PFSK-1 (cell line): ENCODE measurements at regions not wholly inside any gene's neighbourhood (a gene's known extent, or its start where the extent isn't known, plus 50 kb on each side); places are given as distances from the start of the nearest gene placed in this dataset.

Experiments used
- FOXP2 ChIP-seq: optimal IDR thresholded peaks from 2 replicates; pipeline ENCODE3; 2011; ENCODE audit warnings: borderline replicate concordance, control low read depth, inconsistent platforms; ENCODE audit not compliant: insufficient read depth; ENCODE audit errors: extremely low read length, extremely low read depth
- POLR2AphosphoS5 ChIP-seq: IDR thresholded peaks from 2 replicates; pipeline ENCODE4 v1.6.1; 2012; ENCODE audit warnings: low read depth, mild to moderate bottlenecking, control low read depth, low read length, moderate library complexity
- SIN3A ChIP-seq: IDR thresholded peaks from 2 replicates; pipeline ENCODE4 v1.6.1; 2012; ENCODE audit warnings: mild to moderate bottlenecking, low read length, moderate library complexity, borderline replicate concordance; ENCODE audit not compliant: insufficient read depth
- TAF1 ChIP-seq: IDR thresholded peaks from 2 replicates; pipeline ENCODE4 v1.6.1; 2012; ENCODE audit warnings: low read length, control low read depth, borderline replicate concordance; ENCODE audit not compliant: insufficient read depth
- TF ChIP-seq, protein P1 (sequence below), 2 experiments: IDR thresholded peaks; 2 replicates each; pipeline versions ENCODE4 v1.6.1 to v1.8.0; 2011 to 2012; ENCODE audit warnings: low read depth in 2 of 2, low read length in 2 of 2, control low read depth in 1 of 2, inconsistent platforms in 1 of 2, mild to moderate bottlenecking in 1 of 2, moderate library complexity in 1 of 2; ENCODE audit not compliant: insufficient read depth in 1 of 2

DNA sequence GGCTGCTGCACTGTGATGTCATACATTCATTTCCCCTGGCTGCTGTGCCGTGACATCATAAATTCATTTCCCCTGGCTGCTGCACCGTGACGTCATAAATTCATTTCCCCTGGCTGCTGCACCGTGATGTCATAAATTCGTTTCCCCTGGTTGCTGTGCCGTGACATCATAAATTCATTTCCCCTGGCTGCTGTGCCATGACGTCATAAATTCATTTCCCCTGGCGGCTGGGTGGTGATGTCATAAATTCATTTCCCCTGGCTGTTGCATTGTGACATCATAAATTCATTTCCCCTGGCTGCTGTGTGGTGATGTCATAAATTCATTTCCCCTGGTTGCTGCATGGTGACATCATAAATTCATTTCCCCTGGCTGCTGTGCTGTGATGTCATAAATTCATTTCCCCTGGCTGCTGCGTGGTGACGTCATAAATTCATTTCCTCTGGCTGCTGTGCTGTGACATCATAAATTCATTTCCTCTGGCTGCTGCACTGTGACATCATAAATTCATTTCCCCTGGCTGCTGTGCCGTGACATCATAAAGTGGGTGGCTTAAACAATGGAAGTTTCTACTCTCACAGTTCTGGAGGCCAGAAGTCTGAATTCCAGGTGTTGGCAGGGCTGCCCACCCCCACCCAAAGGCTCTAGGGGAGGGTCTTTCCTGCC, 301.1 kb downstream of the SHANK2 start:
- TF ChIP-seq TAF1 (no peak), SIN3A (no peak), FOXP2 (no peak), POLR2AphosphoS5 (no peak)
- TF ChIP-seq, protein P1, sequence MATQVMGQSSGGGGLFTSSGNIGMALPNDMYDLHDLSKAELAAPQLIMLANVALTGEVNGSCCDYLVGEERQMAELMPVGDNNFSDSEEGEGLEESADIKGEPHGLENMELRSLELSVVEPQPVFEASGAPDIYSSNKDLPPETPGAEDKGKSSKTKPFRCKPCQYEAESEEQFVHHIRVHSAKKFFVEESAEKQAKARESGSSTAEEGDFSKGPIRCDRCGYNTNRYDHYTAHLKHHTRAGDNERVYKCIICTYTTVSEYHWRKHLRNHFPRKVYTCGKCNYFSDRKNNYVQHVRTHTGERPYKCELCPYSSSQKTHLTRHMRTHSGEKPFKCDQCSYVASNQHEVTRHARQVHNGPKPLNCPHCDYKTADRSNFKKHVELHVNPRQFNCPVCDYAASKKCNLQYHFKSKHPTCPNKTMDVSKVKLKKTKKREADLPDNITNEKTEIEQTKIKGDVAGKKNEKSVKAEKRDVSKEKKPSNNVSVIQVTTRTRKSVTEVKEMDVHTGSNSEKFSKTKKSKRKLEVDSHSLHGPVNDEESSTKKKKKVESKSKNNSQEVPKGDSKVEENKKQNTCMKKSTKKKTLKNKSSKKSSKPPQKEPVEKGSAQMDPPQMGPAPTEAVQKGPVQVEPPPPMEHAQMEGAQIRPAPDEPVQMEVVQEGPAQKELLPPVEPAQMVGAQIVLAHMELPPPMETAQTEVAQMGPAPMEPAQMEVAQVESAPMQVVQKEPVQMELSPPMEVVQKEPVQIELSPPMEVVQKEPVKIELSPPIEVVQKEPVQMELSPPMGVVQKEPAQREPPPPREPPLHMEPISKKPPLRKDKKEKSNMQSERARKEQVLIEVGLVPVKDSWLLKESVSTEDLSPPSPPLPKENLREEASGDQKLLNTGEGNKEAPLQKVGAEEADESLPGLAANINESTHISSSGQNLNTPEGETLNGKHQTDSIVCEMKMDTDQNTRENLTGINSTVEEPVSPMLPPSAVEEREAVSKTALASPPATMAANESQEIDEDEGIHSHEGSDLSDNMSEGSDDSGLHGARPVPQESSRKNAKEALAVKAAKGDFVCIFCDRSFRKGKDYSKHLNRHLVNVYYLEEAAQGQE (IDR thresholded peaks at IDR 0.05; ENCODE audit: insufficient read depth in 1 of 2, low read depth in 2 of 2, low read length in 2 of 2): no peak

GRCh38 chr11:70952191-70952590, 300.2 kb downstream of the SHANK2 start:
- TF ChIP-seq TAF1: no peak
- TF ChIP-seq SIN3A: no peak
- TF ChIP-seq POLR2AphosphoS5: no peak
- no peak for TF ChIP-seq FOXP2
- TF ChIP-seq, protein P1 (IDR thresholded peaks at IDR 0.05; ENCODE audit: insufficient read depth in 1 of 2, low read depth in 2 of 2, low read length in 2 of 2): no peak

GRCh38 chr11:70953720-70954119, 298.7 kb downstream of the SHANK2 start:
- TF ChIP-seq FOXP2 (no peak), SIN3A (no peak), POLR2AphosphoS5 (no peak), TAF1 (no peak)
- TF ChIP-seq, protein P1 (IDR thresholded peaks at IDR 0.05; ENCODE audit: insufficient read depth in 1 of 2, low read depth in 2 of 2, low read length in 2 of 2): no peak

DNA sequence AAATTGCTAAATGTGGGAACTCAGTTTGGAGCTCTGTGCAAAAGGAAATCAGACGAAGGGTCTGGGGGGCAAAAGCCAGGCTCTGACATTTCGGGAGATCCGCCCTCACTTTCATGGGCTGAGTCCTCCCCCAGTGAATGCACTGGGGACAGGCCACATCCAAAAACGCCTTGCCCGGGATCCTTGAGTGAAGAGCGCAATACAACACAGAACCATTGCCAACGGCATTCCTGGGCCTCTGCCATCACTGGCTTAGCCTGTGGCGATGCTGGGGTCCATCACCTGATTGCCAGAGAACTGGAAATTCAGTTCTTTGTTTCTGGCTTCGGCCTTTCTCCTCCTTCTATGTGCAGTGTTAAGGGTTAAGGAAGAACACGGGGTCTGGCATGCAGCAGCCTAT, 297.9 kb downstream of the SHANK2 start:
- TF ChIP-seq SIN3A (no peak), FOXP2 (no peak), TAF1 (no peak), POLR2AphosphoS5 (no peak)
- TF ChIP-seq, protein P1 (IDR thresholded peaks at IDR 0.05; ENCODE audit: insufficient read depth in 1 of 2, low read depth in 2 of 2, low read length in 2 of 2): no peak
